Mesenchymal stem cell (in vitro differentiated cells and primary cell): ENCODE measurements at regions not wholly inside any gene's neighbourhood (a gene's known extent, or its start where the extent isn't known, plus 50 kb on each side); places are given as distances from the start of the nearest gene placed in this dataset.

Experiments
- DNase-seq: peaks from one replicate; pipeline ENCODE4 v3.0.0-alpha.2; 2013
- H2AFZ ChIP-seq: one replicate; pipeline ENCODE4 v1.6.1; 2013; ENCODE audit warnings: low read depth, mild to moderate bottlenecking, control low read depth, inconsistent platforms, low read length, moderate library complexity
- H2AK5ac ChIP-seq: 2 replicates; pipeline ENCODE4 v1.6.1; 2013; ENCODE audit warnings: low read length, moderate library complexity, mild to moderate bottlenecking, inconsistent platforms; ENCODE audit not compliant: severe bottlenecking
- H2BK120ac ChIP-seq: one replicate; pipeline ENCODE4 v1.6.1; 2013; ENCODE audit warnings: low read depth, mild to moderate bottlenecking, inconsistent platforms, low read length, moderate library complexity
- H2BK12ac ChIP-seq, 2 experiments: one replicate each; pipeline ENCODE4 v1.6.1; 2013; ENCODE audit warnings: inconsistent platforms in 2 of 2, low read length in 2 of 2, mild to moderate bottlenecking in 2 of 2, moderate library complexity in 2 of 2, control low read depth in 1 of 2
- H2BK15ac ChIP-seq: one replicate; pipeline ENCODE4 v1.6.1; 2013; ENCODE audit warnings: mild to moderate bottlenecking, low read depth, inconsistent platforms; ENCODE audit not compliant: poor library complexity, severe bottlenecking
- H2BK5ac ChIP-seq: 2 replicates; pipeline ENCODE4 v1.6.1; 2013; ENCODE audit warnings: low read depth, mild to moderate bottlenecking, low read length, control low read depth, inconsistent platforms; ENCODE audit not compliant: poor library complexity, severe bottlenecking
- H3K14ac ChIP-seq, 2 experiments: one replicate each; pipeline ENCODE4 v1.6.1; 2013; ENCODE audit warnings: inconsistent platforms in 2 of 2, low read length in 2 of 2, control low read depth in 1 of 2, mild to moderate bottlenecking in 1 of 2, moderate library complexity in 1 of 2
- H3K18ac ChIP-seq, 2 experiments: one replicate each; pipeline ENCODE4 v1.6.1; 2013; ENCODE audit warnings: inconsistent platforms in 2 of 2, low read length in 2 of 2, control low read depth in 1 of 2, low read depth in 1 of 2, mild to moderate bottlenecking in 1 of 2
- H3K23ac ChIP-seq, 2 experiments: one replicate each; pipeline ENCODE4 v1.6.1; 2013; ENCODE audit warnings: inconsistent platforms in 2 of 2, low read length in 2 of 2, mild to moderate bottlenecking in 2 of 2, moderate library complexity in 2 of 2, control low read depth in 1 of 2
- H3K27ac ChIP-seq: 2 replicates; pipeline ENCODE4 v1.5.1; 2013; ENCODE audit warnings: mild to moderate bottlenecking, moderate library complexity, low read length, control low read depth, inconsistent platforms; ENCODE audit not compliant: poor library complexity, severe bottlenecking
- H3K27me3 ChIP-seq, 2 experiments: 2 replicates each; pipeline versions ENCODE4 v1.6.1 to v1.7.0; 2013; ENCODE audit warnings: low read length in 2 of 2, mild to moderate bottlenecking in 2 of 2, moderate library complexity in 2 of 2, control low read depth in 1 of 2, inconsistent platforms in 1 of 2; ENCODE audit not compliant: control insufficient read depth in 1 of 2, insufficient read depth in 1 of 2
- H3K36me3 ChIP-seq, 2 experiments: 2 replicates each; pipeline versions ENCODE4 v1.6.1 to v1.7.0; 2013; ENCODE audit warnings: low read length in 2 of 2, control low read depth in 1 of 2, inconsistent platforms in 1 of 2, low read depth in 1 of 2, mild to moderate bottlenecking in 1 of 2; ENCODE audit not compliant: insufficient read depth in 2 of 2, control insufficient read depth in 1 of 2
- H3K4ac ChIP-seq, 2 experiments: one replicate each; pipeline ENCODE4 v1.6.1; 2013; ENCODE audit warnings: inconsistent platforms in 2 of 2, low read length in 2 of 2, mild to moderate bottlenecking in 2 of 2, moderate library complexity in 2 of 2, control low read depth in 1 of 2, low read depth in 1 of 2
- H3K4me1 ChIP-seq: 2 replicates; pipeline ENCODE4 v1.6.1; 2013; ENCODE audit warnings: low read depth, low read length, control low read depth; ENCODE audit not compliant: control insufficient read depth, insufficient read depth
- H3K4me2 ChIP-seq: 2 replicates; pipeline ENCODE4 v1.6.1; 2013; ENCODE audit warnings: low read length, mild to moderate bottlenecking, inconsistent platforms; ENCODE audit not compliant: poor library complexity, severe bottlenecking
- H3K4me3 ChIP-seq, 2 experiments: 2 replicates each; pipeline versions ENCODE4 v1.5.1 to v1.7.0; 2013; ENCODE audit warnings: low read length in 2 of 2, mild to moderate bottlenecking in 2 of 2, control low read depth in 1 of 2, low read depth in 1 of 2; ENCODE audit not compliant: insufficient read depth in 1 of 2
- H3K79me1 ChIP-seq: replicated peaks from 2 replicates; pipeline ENCODE4 v1.6.1; 2013; ENCODE audit warnings: mild to moderate bottlenecking, control low read depth, low read length, inconsistent platforms; ENCODE audit not compliant: poor library complexity, severe bottlenecking
- H3K9ac ChIP-seq: 2 replicates; pipeline ENCODE4 v1.7.0; 2013; ENCODE audit warnings: mild to moderate bottlenecking, low read length, moderate library complexity
- H3K9me3 ChIP-seq: 2 replicates; pipeline ENCODE4 v1.7.0; 2013; ENCODE audit warnings: mild to moderate bottlenecking, low read length; ENCODE audit not compliant: control insufficient read depth
- H4K8ac ChIP-seq: one replicate; pipeline ENCODE4 v1.6.1; 2013; ENCODE audit warnings: inconsistent platforms, mild to moderate bottlenecking, low read length, moderate library complexity
- H4K91ac ChIP-seq: one replicate; pipeline ENCODE4 v1.6.1; 2013; ENCODE audit warnings: mild to moderate bottlenecking, low read length, inconsistent platforms
- WGBS: methylation state at CpG from one replicate; pipeline ENCODE4 v1.1.7; 2013; ENCODE audit warnings: mixed read lengths; 5-methylcytosine and 5-hydroxymethylcytosine counted together

GRCh38 chr2:16475586-16475985 is 190.0 kb downstream of the CYRIA start:
- Histone ChIP-seq H3K9ac (no peak overlapping the region), H3K36me3 (no peaks in the 10 kb centered on the region), H3K14ac (no peak overlapping the region), H4K8ac (no peak overlapping the region), H3K4me3 (no peak overlapping the region), H2AK5ac (no peak overlapping the region), H3K4me2 (no peak overlapping the region), H4K91ac (no peak overlapping the region), H2BK120ac (no peak overlapping the region), H3K27ac (no peak overlapping the region), H2BK5ac (no peak overlapping the region), H3K4ac (no peak overlapping the region), H3K79me1 (no peaks in the 10 kb centered on the region), H2BK12ac (no peak overlapping the region), H2AFZ (no peak overlapping the region), H2BK15ac (no peak overlapping the region), H3K23ac (no peak overlapping the region), H3K18ac (no peak overlapping the region), H3K9me3 (no peaks in the 10 kb centered on the region), H3K4me1 (no peaks in the 10 kb centered on the region), H3K27me3 (peaks cover 0 to 11% of the 10 kb centered on the region in 2 experiments)
- DNase-seq = no peak
- WGBS = 77% methylated on average over 3 of the region's 4 CpGs

- Histone ChIP-seq H3K79me1 (no peaks in the 10 kb centered on the region), H3K23ac (no peak overlapping the region), H2AFZ (no peak overlapping the region), H3K27ac (no peak overlapping the region), H4K8ac (no peak overlapping the region), H2BK120ac (no peak overlapping the region), H3K14ac (no peak overlapping the region), H3K27me3 (peaks cover 0 to 11% of the 10 kb centered on the region in 2 experiments), H3K9ac (no peak overlapping the region), H2BK5ac (no peak overlapping the region), H2BK12ac (no peak overlapping the region), H3K9me3 (no peaks in the 10 kb centered on the region), H3K36me3 (no peaks in the 10 kb centered on the region), H4K91ac (no peak overlapping the region), H3K4me3 (no peak overlapping the region), H3K4me1 (no peaks in the 10 kb centered on the region), H2BK15ac (no peak overlapping the region), H3K18ac (no peak overlapping the region), H3K4me2 (no peak overlapping the region), H3K4ac (no peak overlapping the region), H2AK5ac (no peak overlapping the region)
- DNase-seq = no peak
- WGBS = 93% methylated on average over 1 of the region's 1 CpG
Measured at GRCh38 chr2:16473575-16473974, 192.1 kb downstream of the CYRIA start.

- Histone ChIP-seq H3K23ac (no peak overlapping the region), H3K79me1 (no peaks in the 10 kb centered on the region), H2AK5ac (no peak overlapping the region), H3K27ac (no peak overlapping the region), H3K4ac (no peak overlapping the region), H4K91ac (no peak overlapping the region), H2BK5ac (no peak overlapping the region), H2AFZ (no peak overlapping the region), H3K14ac (no peak overlapping the region), H3K4me3 (no peak overlapping the region), H3K9ac (no peak overlapping the region), H4K8ac (no peak overlapping the region), H2BK15ac (no peak overlapping the region), H3K9me3 (no peaks in the 10 kb centered on the region), H2BK12ac (no peak overlapping the region), H2BK120ac (no peak overlapping the region), H3K18ac (no peak overlapping the region), H3K4me1 (no peaks in the 10 kb centered on the region), H3K4me2 (no peak overlapping the region), H3K27me3 (peaks cover 0 to 4% of the 10 kb centered on the region in 2 experiments), H3K36me3 (no peaks in the 10 kb centered on the region)
- WGBS = 80% methylated on average over 2 of the region's 2 CpGs
- DNase-seq = no peak
Measured at GRCh38 chr2:16470936-16471490, 194.6 kb downstream of the CYRIA start.

- Histone ChIP-seq H3K9me3 (no peaks in the 10 kb centered on the region), H3K18ac (no peak overlapping the region), H2BK120ac (no peak overlapping the region), H2BK15ac (no peak overlapping the region), H2BK12ac (no peak overlapping the region), H3K9ac (no peak overlapping the region), H4K91ac (no peak overlapping the region), H3K23ac (no peak overlapping the region), H3K27ac (no peak overlapping the region), H2AFZ (no peak overlapping the region), H3K4me1 (no peaks in the 10 kb centered on the region), H2AK5ac (no peak overlapping the region), H2BK5ac (no peak overlapping the region), H3K14ac (no peak overlapping the region), H3K36me3 (no peaks in the 10 kb centered on the region), H3K27me3 (peaks cover 0 to 4% of the 10 kb centered on the region in 2 experiments), H3K4ac (no peak overlapping the region), H3K4me3 (no peak overlapping the region), H3K79me1 (no peaks in the 10 kb centered on the region), H3K4me2 (no peak overlapping the region), H4K8ac (no peak overlapping the region)
- WGBS = 47% methylated on average over 1 of the region's 2 CpGs
- DNase-seq = no peak
Measured at GRCh38 chr2:16466821-16467151, 198.8 kb downstream of the CYRIA start.
